DND-41 (cell line): ENCODE measurements at regions not wholly inside any gene's neighbourhood (a gene's known extent, or its start where the extent isn't known, plus 50 kb on each side); places are given as distances from the start of the nearest gene placed in this dataset.

Experiments used
- ATAC-seq: fragments of 200-7000 bp; cut with Tn5 transposase; 3 replicates; pipeline ENCODE4 v1.9.1; 2021; ENCODE audit warnings: low read depth; ENCODE audit not compliant: insufficient read depth
- DNase-seq: peaks from one replicate; pipeline ENCODE4 v3.0.0-alpha.2; 2020
- H2AFZ ChIP-seq: 2 replicates; pipeline ENCODE4 v1.6.0; 2012; ENCODE audit warnings: low read depth, low read length
- H3K27ac ChIP-seq: 2 replicates; pipeline ENCODE4 v1.5.1; 2012; ENCODE audit warnings: low read length, inconsistent platforms
- H3K27me3 ChIP-seq: fragments of 200-600 bp; sonication (generic); 2 replicates; pipeline ENCODE4 v1.6.0; 2012; ENCODE audit warnings: low read length, mild to moderate bottlenecking, inconsistent platforms; ENCODE audit not compliant: insufficient read depth, poor library complexity
- H3K36me3 ChIP-seq: 2 replicates; pipeline ENCODE4 v1.5.1; 2012; ENCODE audit warnings: low read length, inconsistent platforms; ENCODE audit not compliant: insufficient read depth
- H3K4me1 ChIP-seq: 2 replicates; pipeline ENCODE4 v1.5.1; 2012; ENCODE audit warnings: mild to moderate bottlenecking, low read length; ENCODE audit not compliant: insufficient read depth
- H3K4me2 ChIP-seq: 2 replicates; pipeline ENCODE4 v1.6.0; 2012; ENCODE audit warnings: mild to moderate bottlenecking, moderate library complexity, low read length, inconsistent platforms; ENCODE audit not compliant: insufficient read depth
- H3K4me3 ChIP-seq, 2 experiments: fragments of 200-600 bp in 1 of 2; shearing (Covaris generic) in 1 of 2; 2 replicates each; pipeline ENCODE4 v1.5.1; 2012 to 2016; ENCODE audit warnings: inconsistent platforms in 2 of 2, low read length in 2 of 2, mild to moderate bottlenecking in 2 of 2, low read depth in 1 of 2, moderate library complexity in 1 of 2
- H3K79me2 ChIP-seq: 2 replicates; pipeline ENCODE4 v1.6.0; 2012; ENCODE audit warnings: low read length, inconsistent platforms; ENCODE audit not compliant: insufficient read depth
- H3K9ac ChIP-seq: 2 replicates; pipeline ENCODE4 v1.6.0; 2012; ENCODE audit warnings: low read depth, mild to moderate bottlenecking, inconsistent platforms, low read length, moderate library complexity
- H3K9me3 ChIP-seq: 2 replicates; pipeline ENCODE4 v1.5.1; 2012; ENCODE audit warnings: low read length, moderate library complexity, mild to moderate bottlenecking, inconsistent platforms; ENCODE audit not compliant: insufficient read depth, severe bottlenecking
- H4K20me1 ChIP-seq: 2 replicates; pipeline ENCODE4 v1.6.0; 2012; ENCODE audit warnings: low read length; ENCODE audit not compliant: insufficient read depth
- CTCF ChIP-seq: IDR thresholded peaks from 2 replicates; pipeline ENCODE4 v1.5.1; 2012; ENCODE audit warnings: borderline replicate concordance, low read length, moderate library complexity, mild to moderate bottlenecking; ENCODE audit not compliant: poor library complexity, severe bottlenecking; ENCODE audit errors: extremely low read depth
- EZH2 ChIP-seq: IDR thresholded peaks from 3 replicates; pipeline ENCODE4 v1.6.1; 2012; ENCODE audit warnings: borderline replicate concordance, low read depth, mild to moderate bottlenecking, moderate library complexity, low read length, inconsistent platforms; ENCODE audit not compliant: severe bottlenecking

- ATAC-seq (no peak), DNase-seq (no peak)
- no peaks in the 10 kb centered on the region for H4K20me1 ChIP-seq
- H2AFZ ChIP-seq = no peak overlapping the region
- no peak overlapping the region for H3K9ac ChIP-seq
- H3K79me2 ChIP-seq = no peaks in the 10 kb centered on the region
- H3K36me3 ChIP-seq = no peaks in the 10 kb centered on the region
- no peaks in the 10 kb centered on the region for H3K9me3 ChIP-seq
- H3K4me2 ChIP-seq = no peak overlapping the region
- no peaks in the 10 kb centered on the region for H3K4me1 ChIP-seq
- H3K27ac ChIP-seq = no peak overlapping the region
- TF ChIP-seq EZH2 = no peak
- no peak for TF ChIP-seq CTCF
- no peaks in the 10 kb centered on the region for H3K27me3 ChIP-seq
- no peak overlapping the region for H3K4me3 ChIP-seq
Measured at GRCh38 chr19:31427857-31428256, 78.6 kb upstream of the TSHZ3 start.

GRCh38 chr19:31430381-31430780 lies 81.1 kb upstream of the TSHZ3 start:
- DNase-seq (no peak), ATAC-seq (no peak)
- Histone ChIP-seq H3K4me3 (no peak overlapping the region), H3K9me3 (no peaks in the 10 kb centered on the region), H3K36me3 (no peaks in the 10 kb centered on the region), H3K27ac (no peak overlapping the region), H3K27me3 (no peaks in the 10 kb centered on the region), H3K4me2 (no peak overlapping the region), H2AFZ (no peak overlapping the region), H4K20me1 (no peaks in the 10 kb centered on the region), H3K79me2 (no peaks in the 10 kb centered on the region), H3K9ac (no peak overlapping the region), H3K4me1 (no peaks in the 10 kb centered on the region)
- TF ChIP-seq CTCF (no peak), EZH2 (no peak)

GRCh38 chr19:31432201-31432810 lies 83.1 kb upstream of the TSHZ3 start:
- H3K4me2 ChIP-seq = no peak overlapping the region
- TF ChIP-seq EZH2 (no peak), CTCF (no peak)
- no peaks in the 10 kb centered on the region; the same call in 1 of the 2 replicates for H4K20me1 ChIP-seq
- no peak overlapping the region for H2AFZ ChIP-seq
- no peak overlapping the region for H3K27ac ChIP-seq
- no peaks in the 10 kb centered on the region for H3K27me3 ChIP-seq
- no peaks in the 10 kb centered on the region for H3K9me3 ChIP-seq
- no peaks in the 10 kb centered on the region for H3K79me2 ChIP-seq
- DNase-seq = no peak
- no peak overlapping the region for H3K4me3 ChIP-seq
- no peaks in the 10 kb centered on the region for H3K36me3 ChIP-seq
- no peaks in the 10 kb centered on the region for H3K4me1 ChIP-seq
- no peak for ATAC-seq
- H3K9ac ChIP-seq = no peak overlapping the region
